ENCODE measurements at regions not wholly inside any gene's neighbourhood (a gene's known extent, or its start where the extent isn't known, plus 50 kb on each side); places are given as distances from the start of the nearest gene placed in this dataset.

- no peak for ATAC-seq (ENCODE audit: poor library complexity)
- H3K9me3 Mint-ChIP-seq = no peaks in the 10 kb centered on the region
- no peaks in the 10 kb centered on the region for H3K4me1 ChIP-seq (ENCODE audit: insufficient read depth, low read length)
Measured at GRCh38 chr2:75798569-75798968, 87.9 kb upstream of the GCFC2 start.

GRCh38 chr2:75792996-75793395 lies 82.3 kb upstream of the GCFC2 start:
- Histone ChIP-seq H3K4me1 (ENCODE audit: insufficient read depth, low read length) (no peaks in the 10 kb centered on the region), H3K9me3 (ENCODE audit: control insufficient read depth in 1 of 2, insufficient read depth in 1 of 2, low read length in 2 of 2) (no peaks in the 10 kb centered on the region), H3K4me3 (ENCODE audit: low read length) (no peak overlapping the region), H3K27me3 (ENCODE audit: control insufficient read depth in 1 of 2, insufficient read depth in 2 of 2, low read length in 2 of 2) (no peaks in the 10 kb centered on the region), H3K27ac (ENCODE audit: low read depth in 1 of 2, low read length in 2 of 2) (no peak overlapping the region), H3K36me3 (ENCODE audit: insufficient read depth, low read length) (no peaks in the 10 kb centered on the region)
- ATAC-seq (ENCODE audit: poor library complexity) (no peak), DNase-seq (no peak)
- Mint-ChIP-seq H3K4me1 (ENCODE audit: low read depth) (no peaks in the 10 kb centered on the region), H3K27me3 (no peaks in the 10 kb centered on the region), H3K4me3 (no peak overlapping the region), H3K36me3 (ENCODE audit: low read depth) (no peaks in the 10 kb centered on the region), H3K9me3 (no peaks in the 10 kb centered on the region), H3K27ac (no peak overlapping the region)
- intact Hi-C loops (cut with DNase I, micrococcal nuclease) = no loop called here
- ChIA-PET POLR2A (no interaction called here), CTCF (no interaction called here)
- no peak for TF ChIP-seq CTCF (IDR thresholded peaks at IDR 0.05)

More at GRCh38 chr2:75798569-75798968, 87.9 kb upstream of the GCFC2 start:
- intact Hi-C loops (cut with DNase I, micrococcal nuclease) = no loop called here
- Histone ChIP-seq H3K27ac (ENCODE audit: low read depth in 1 of 2, low read length in 2 of 2) (no peak overlapping the region), H3K27me3 (ENCODE audit: control insufficient read depth in 1 of 2, insufficient read depth in 2 of 2, low read length in 2 of 2) (peaks cover 0 to 2% of the 10 kb centered on the region in 2 experiments), H3K36me3 (ENCODE audit: insufficient read depth, low read length) (no peaks in the 10 kb centered on the region), H3K4me3 (ENCODE audit: low read length) (no peak overlapping the region), H3K9me3 (ENCODE audit: control insufficient read depth in 1 of 2, insufficient read depth in 1 of 2, low read length in 2 of 2) (no peaks in the 10 kb centered on the region)
- ChIA-PET CTCF (no interaction called here), POLR2A (no interaction called here)
- Mint-ChIP-seq H3K27ac (no peak overlapping the region), H3K4me3 (no peak overlapping the region), H3K4me1 (ENCODE audit: low read depth) (no peaks in the 10 kb centered on the region), H3K27me3 (no peaks in the 10 kb centered on the region), H3K36me3 (ENCODE audit: low read depth) (no peaks in the 10 kb centered on the region)
- DNase-seq = no peak
- no peak for TF ChIP-seq CTCF (IDR thresholded peaks at IDR 0.05)

GRCh38 chr2:75792146-75792545 lies 81.4 kb upstream of the GCFC2 start:
- intact Hi-C loops (cut with DNase I, micrococcal nuclease) = no loop called here

More at GRCh38 chr2:75792146-75792545, 81.4 kb upstream of the GCFC2 start:
- ATAC-seq (ENCODE audit: poor library complexity) (no peak), DNase-seq (no peak)
- Mint-ChIP-seq H3K4me1 (ENCODE audit: low read depth) (no peaks in the 10 kb centered on the region), H3K4me3 (no peak overlapping the region), H3K36me3 (ENCODE audit: low read depth) (no peaks in the 10 kb centered on the region), H3K27ac (no peak overlapping the region), H3K27me3 (no peaks in the 10 kb centered on the region), H3K9me3 (no peaks in the 10 kb centered on the region)
- no peaks in the 10 kb centered on the region for H3K27me3 ChIP-seq (ENCODE audit: control insufficient read depth in 1 of 2, insufficient read depth in 2 of 2, low read length in 2 of 2)
- H3K27ac ChIP-seq (ENCODE audit: low read depth in 1 of 2, low read length in 2 of 2) = no peak overlapping the region
- ChIA-PET CTCF (no interaction called here), POLR2A (no interaction called here)
- H3K9me3 ChIP-seq (ENCODE audit: control insufficient read depth in 1 of 2, insufficient read depth in 1 of 2, low read length in 2 of 2) = no peaks in the 10 kb centered on the region
- no peak overlapping the region for H3K4me3 ChIP-seq (ENCODE audit: low read length)
- H3K4me1 ChIP-seq (ENCODE audit: insufficient read depth, low read length) = no peaks in the 10 kb centered on the region
- TF ChIP-seq CTCF (IDR thresholded peaks at IDR 0.05) = no peak
- H3K36me3 ChIP-seq (ENCODE audit: insufficient read depth, low read length) = no peaks in the 10 kb centered on the region
